Caco-2 (cell line): ENCODE measurements at regions not wholly inside any gene's neighbourhood (a gene's known extent, or its start where the extent isn't known, plus 50 kb on each side); places are given as distances from the start of the nearest gene placed in this dataset.

Source experiments
- BruUV-seq: library from RNA; stranded (reverse); fragments of 400-500 nt; replicated peaks from 2 replicates; lab custom pipeline; 2021; lab: Mats Ljungman, UMichigan
- CTCF ChIA-PET: fragments of 300-600 bp; sonication (Branson Sonifier 250); formaldehyde crosslinking; loops from one replicate; lab custom pipeline; 2022; ENCODE audit warnings: antibody characterized with exemption; lab: Charles Lee
- POLR2A ChIA-PET: fragments of 300-600 bp; sonication (Branson Sonifier 250); formaldehyde crosslinking; loops from one replicate; lab custom pipeline; 2022; ENCODE audit warnings: antibody characterized with exemption; lab: Charles Lee
- DNase-seq, 2 experiments: peaks; one replicate each; pipeline versions ENCODE4 v3.0.0 to v3.0.0-alpha.2; 2020 to 2022
- H3K27me3 ChIP-seq: replicated peaks from 2 replicates; pipeline ENCODE4 v1.6.0; 2011; ENCODE audit warnings: low read length; ENCODE audit not compliant: control insufficient read depth, insufficient read depth
- H3K36me3 ChIP-seq: 2 replicates; pipeline ENCODE4 v1.5.1; 2011; ENCODE audit warnings: low read length; ENCODE audit not compliant: control insufficient read depth, insufficient read depth
- H3K4me1 ChIP-seq: fragments of 250-450 bp; sonication (Bioruptor Pico); 2 replicates; pipeline ENCODE4 v1.5.1; 2020; ENCODE audit warnings: mild to moderate bottlenecking
- H3K4me3 ChIP-seq: 2 replicates; pipeline ENCODE4 v1.5.1; 2011; ENCODE audit warnings: low read depth, mild to moderate bottlenecking, control low read depth, low read length
- H3K9me3 ChIP-seq: fragments of 250-450 bp; sonication (Bioruptor Pico); 2 replicates; pipeline ENCODE4 v1.5.1; 2020; ENCODE audit warnings: mild to moderate bottlenecking, moderate library complexity
- H3K27ac Mint-ChIP-seq: one replicate; pipeline ENCODE4 v1.8.0; 2022; ENCODE audit warnings: mixed read lengths; ENCODE audit not compliant: unreplicated experiment
- H3K27me3 Mint-ChIP-seq: one replicate; pipeline ENCODE4 v1.8.0; 2022; ENCODE audit warnings: mixed read lengths; ENCODE audit not compliant: insufficient read depth, unreplicated experiment
- H3K36me3 Mint-ChIP-seq: one replicate; pipeline ENCODE4 v1.8.0; 2022; ENCODE audit warnings: mild to moderate bottlenecking, mixed read lengths; ENCODE audit not compliant: insufficient read depth, unreplicated experiment
- H3K4me1 Mint-ChIP-seq: one replicate; pipeline ENCODE4 v1.8.0; 2022; ENCODE audit warnings: low read depth, mixed read lengths; ENCODE audit not compliant: unreplicated experiment
- H3K4me3 Mint-ChIP-seq: one replicate; pipeline ENCODE4 v1.8.0; 2022; ENCODE audit warnings: mild to moderate bottlenecking, moderate library complexity, mixed read lengths; ENCODE audit not compliant: unreplicated experiment
- H3K9me3 Mint-ChIP-seq: one replicate; pipeline ENCODE4 v1.8.0; 2022; ENCODE audit warnings: mixed read lengths; ENCODE audit not compliant: unreplicated experiment
- CTCF ChIP-seq, 2 experiments: fragments of 200-600 bp in 1 of 2; IDR thresholded peaks; 1 replicate in 1 of 2; 2 replicates in 1 of 2; pipeline versions ENCODE4 v1.5.1 to v1.8.0; 2011 to 2022; ENCODE audit warnings: antibody characterized with exemption in 1 of 2, control low read depth in 1 of 2, inconsistent platforms in 1 of 2, low read depth in 1 of 2, low read length in 1 of 2, mild to moderate bottlenecking in 1 of 2, moderate library complexity in 1 of 2; ENCODE audit not compliant: insufficient read depth in 1 of 2, severe bottlenecking in 1 of 2, unreplicated experiment in 1 of 2
- intact Hi-C: fragments of 100-400 bp; cut with micrococcal nuclease; formaldehyde crosslinking; loops from one replicate; pipeline ENCODE4 v1.10.0; 2022; ENCODE audit not compliant: unreplicated experiment

DNA sequence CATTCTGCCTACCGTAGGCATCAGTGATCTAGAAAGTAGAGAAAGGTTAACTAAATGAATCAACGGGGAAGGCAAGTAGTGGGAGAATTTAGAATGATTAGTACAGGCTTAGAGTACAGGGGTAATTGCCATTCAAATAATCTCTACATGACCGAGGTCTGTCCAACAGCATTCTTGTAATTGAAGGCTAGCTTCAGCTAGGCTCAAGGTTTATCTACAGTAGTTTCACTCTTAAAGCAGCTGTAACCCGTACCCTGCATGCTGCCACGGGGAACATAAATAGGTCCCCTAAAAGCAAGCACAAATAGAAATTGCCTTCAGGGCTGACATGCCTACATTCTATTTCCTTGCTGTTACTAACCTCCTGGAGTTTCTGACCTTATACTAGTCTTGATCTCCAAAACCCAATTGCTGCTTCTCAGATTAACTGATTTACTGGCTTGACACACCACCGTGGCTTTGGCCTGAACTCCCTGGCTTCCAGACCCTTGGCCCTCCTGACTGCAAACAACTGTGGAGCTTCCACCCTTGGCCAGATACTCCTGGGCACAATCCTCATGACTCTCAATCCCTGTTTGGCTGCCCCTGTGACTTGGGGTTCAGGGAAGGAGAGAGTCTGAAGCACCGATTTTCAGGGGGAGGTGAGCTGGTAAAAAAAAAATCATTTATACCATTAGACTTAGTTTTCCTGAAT lies 242.1 kb upstream of the FOXN3 start:
- Mint-ChIP-seq H3K27ac (no peak overlapping the region), H3K4me1 (no peaks in the 10 kb centered on the region), H3K4me3 (no peak overlapping the region), H3K27me3 (no peaks in the 10 kb centered on the region), H3K9me3 (peaks cover 16% of the 10 kb centered on the region), H3K36me3 (no peaks in the 10 kb centered on the region)
- H3K9me3 ChIP-seq: 0 out of 2 replicates have a peak, but pooled peaks cover 4% of the 10 kb centered on the region
- H3K4me1 ChIP-seq: no peaks in the 10 kb centered on the region
- H3K4me3 ChIP-seq: no peak overlapping the region
- ChIA-PET CTCF (no interaction called here), POLR2A (no interaction called here)
- H3K27me3 ChIP-seq: no peaks in the 10 kb centered on the region
- H3K36me3 ChIP-seq: no peaks in the 10 kb centered on the region
- intact Hi-C loops: no loop called here
- no TSS peak for BruUV-seq
- TF ChIP-seq CTCF (IDR thresholded peaks at IDR 0.05; ENCODE audit: insufficient read depth in 1 of 2, low read depth in 1 of 2, low read length in 1 of 2, severe bottlenecking in 1 of 2, unreplicated experiment in 1 of 2): no peak
- DNase-seq: no peak

- no peak overlapping the region for H3K4me3 Mint-ChIP-seq
- DNase-seq: no peak
- intact Hi-C loops: no loop called here
- Histone ChIP-seq H3K9me3 (0 out of 2 replicates have a peak, but pooled peaks cover 4% of the 10 kb centered on the region), H3K36me3 (no peaks in the 10 kb centered on the region), H3K4me1 (no peaks in the 10 kb centered on the region), H3K27me3 (no peaks in the 10 kb centered on the region), H3K4me3 (no peak overlapping the region)
- H3K36me3 Mint-ChIP-seq: no peaks in the 10 kb centered on the region
- H3K27me3 Mint-ChIP-seq: no peaks in the 10 kb centered on the region
- peaks cover 15% of the 10 kb centered on the region for H3K9me3 Mint-ChIP-seq
- no peaks in the 10 kb centered on the region for H3K4me1 Mint-ChIP-seq
- ChIA-PET CTCF (no interaction called here), POLR2A (no interaction called here)
- no peak overlapping the region for H3K27ac Mint-ChIP-seq
- TF ChIP-seq CTCF (IDR thresholded peaks at IDR 0.05; ENCODE audit: insufficient read depth in 1 of 2, low read depth in 1 of 2, low read length in 1 of 2, severe bottlenecking in 1 of 2, unreplicated experiment in 1 of 2): no peak
- no TSS peak for BruUV-seq
Measured at GRCh38 chr14:89657014-89657413, 240.0 kb upstream of the FOXN3 start.

DNA sequence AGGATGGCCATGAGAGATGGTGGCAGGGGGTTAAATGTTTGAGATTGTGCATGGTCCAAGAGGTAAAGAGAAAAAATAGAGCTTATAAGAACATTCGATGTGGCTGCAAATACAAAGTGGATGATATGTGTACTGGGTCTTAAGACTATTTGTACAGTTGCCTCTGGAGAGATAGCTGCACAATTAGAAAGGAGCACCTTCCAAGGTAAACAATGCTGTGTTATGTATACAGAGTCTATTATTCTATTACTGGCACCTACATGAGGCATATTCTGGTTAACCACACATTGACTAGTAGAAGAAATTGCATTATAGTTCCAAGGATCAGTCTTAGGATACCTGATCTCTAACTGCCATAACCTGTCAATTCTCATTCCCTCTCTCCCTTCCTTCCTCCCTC lies 238.0 kb upstream of the FOXN3 start:
- no TSS peak for BruUV-seq
- H3K27ac Mint-ChIP-seq: no peak overlapping the region
- no peaks in the 10 kb centered on the region for H3K36me3 Mint-ChIP-seq
- H3K9me3 Mint-ChIP-seq: peaks cover 15% of the 10 kb centered on the region
- no peak overlapping the region for H3K4me3 Mint-ChIP-seq
- Histone ChIP-seq H3K27me3 (no peaks in the 10 kb centered on the region), H3K9me3 (0 out of 2 replicates have a peak, but pooled peaks cover 4% of the 10 kb centered on the region), H3K4me1 (no peaks in the 10 kb centered on the region), H3K4me3 (no peak overlapping the region), H3K36me3 (no peaks in the 10 kb centered on the region)
- H3K4me1 Mint-ChIP-seq: no peaks in the 10 kb centered on the region
- DNase-seq: no peak
- TF ChIP-seq CTCF (IDR thresholded peaks at IDR 0.05; ENCODE audit: insufficient read depth in 1 of 2, low read depth in 1 of 2, low read length in 1 of 2, severe bottlenecking in 1 of 2, unreplicated experiment in 1 of 2): no peak
- no peaks in the 10 kb centered on the region for H3K27me3 Mint-ChIP-seq
- intact Hi-C loops: no loop called here
- CTCF ChIA-PET: no interaction called here
- POLR2A ChIA-PET: interaction anchor here (0.6 kb wide), 1 partner anchor 10 kb away, joined by 3 read pairs; no protein-coding TSS in a partner anchor
